ENCODE measurements at regions not wholly inside any gene's neighbourhood (a gene's known extent, or its start where the extent isn't known, plus 50 kb on each side); places are given as distances from the start of the nearest gene placed in this dataset.

- no peak for TF ChIP-seq CTCF (IDR thresholded peaks at IDR 0.05; ENCODE audit: poor library complexity)
- no peak for TF ChIP-seq EZH2 (IDR thresholded peaks at IDR 0.05; ENCODE audit: borderline replicate concordance)
These were observed 994.5 kb upstream of the FLRT2 start for GRCh38 chr14:84535484-84535883.
